Gastrocnemius medialis (tissue), 4 donors: ENCODE measurements at regions not wholly inside any gene's neighbourhood (a gene's known extent, or its start where the extent isn't known, plus 50 kb on each side); places are given as distances from the start of the nearest gene placed in this dataset.

Source experiments
- POLR2A ChIP-seq, 2 donors: fragments of 450-650 bp; IDR thresholded peaks; one replicate each; pipeline ENCODE4 v1.6.1; 2017; ENCODE audit warnings: antibody characterized with exemption in 2 of 2, mild to moderate bottlenecking in 2 of 2, moderate library complexity in 2 of 2
- TF ChIP-seq, protein P1 (sequence below), 5 experiments: fragments of 450-650 bp in 3 of 5; fragments of 200-600 bp in 2 of 5; sonication (generic) in 2 of 5; IDR thresholded peaks in 4 of 5; conservative IDR thresholded peaks in 1 of 5; 1 replicate in 4 of 5; 2 replicates in 1 of 5; pipeline ENCODE4 v1.5.1; 2016 to 2019; ENCODE audit warnings: antibody characterized with exemption in 5 of 5, mild to moderate bottlenecking in 3 of 5, moderate library complexity in 3 of 5

DNA sequence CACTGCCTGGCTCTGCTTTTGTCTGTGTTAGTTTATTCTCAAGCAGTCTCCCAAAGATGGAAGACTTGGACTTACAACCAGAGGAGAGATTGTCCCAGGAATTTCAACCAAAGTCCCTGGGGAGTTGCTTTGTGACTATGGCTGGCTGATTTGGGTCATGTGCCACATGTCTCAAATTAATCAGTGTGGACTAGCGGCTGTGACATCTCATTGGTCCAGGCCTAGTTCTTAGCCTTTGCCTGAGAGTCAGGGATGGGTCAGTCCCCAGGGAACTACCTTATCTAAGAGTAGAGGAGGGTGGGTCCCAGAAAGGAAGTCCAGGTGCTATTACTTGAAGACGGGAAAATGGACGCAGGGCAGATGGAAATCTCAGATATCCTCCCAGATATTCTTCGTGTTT is 217.1 kb downstream of the ACKR3 start:
- TF ChIP-seq, protein P1, sequence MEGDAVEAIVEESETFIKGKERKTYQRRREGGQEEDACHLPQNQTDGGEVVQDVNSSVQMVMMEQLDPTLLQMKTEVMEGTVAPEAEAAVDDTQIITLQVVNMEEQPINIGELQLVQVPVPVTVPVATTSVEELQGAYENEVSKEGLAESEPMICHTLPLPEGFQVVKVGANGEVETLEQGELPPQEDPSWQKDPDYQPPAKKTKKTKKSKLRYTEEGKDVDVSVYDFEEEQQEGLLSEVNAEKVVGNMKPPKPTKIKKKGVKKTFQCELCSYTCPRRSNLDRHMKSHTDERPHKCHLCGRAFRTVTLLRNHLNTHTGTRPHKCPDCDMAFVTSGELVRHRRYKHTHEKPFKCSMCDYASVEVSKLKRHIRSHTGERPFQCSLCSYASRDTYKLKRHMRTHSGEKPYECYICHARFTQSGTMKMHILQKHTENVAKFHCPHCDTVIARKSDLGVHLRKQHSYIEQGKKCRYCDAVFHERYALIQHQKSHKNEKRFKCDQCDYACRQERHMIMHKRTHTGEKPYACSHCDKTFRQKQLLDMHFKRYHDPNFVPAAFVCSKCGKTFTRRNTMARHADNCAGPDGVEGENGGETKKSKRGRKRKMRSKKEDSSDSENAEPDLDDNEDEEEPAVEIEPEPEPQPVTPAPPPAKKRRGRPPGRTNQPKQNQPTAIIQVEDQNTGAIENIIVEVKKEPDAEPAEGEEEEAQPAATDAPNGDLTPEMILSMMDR (IDR thresholded peaks at IDR 0.05 in 4 of 5, conservative IDR thresholded peaks at IDR 0.05 in 1 of 5), result no peak
- no peak for TF ChIP-seq POLR2A (IDR thresholded peaks at IDR 0.05)
